ENCODE measurements at regions not wholly inside any gene's neighbourhood (a gene's known extent, or its start where the extent isn't known, plus 50 kb on each side); places are given as distances from the start of the nearest gene placed in this dataset.
A peak's percentile ranks its signal among the peaks of the same experiment; 100 is the strongest.

- Histone ChIP-seq H3K4me1 (no peaks in the 10 kb centered on the region), H3K9me3 (no peaks in the 10 kb centered on the region), H3K27ac (no peak overlapping the region), H3K27me3 (no peaks in the 10 kb centered on the region), H3K36me3 (ENCODE audit: low read depth, missing control alignments) (no peaks in the 10 kb centered on the region), H3K4me3 (no peak overlapping the region)
- intact Hi-C loops (cut with DNase I; ENCODE audit: low total_unique reads): no loop called here
- 86 to 87% methylated on average over 3 of the region's 3 CpGs for WGBS, 2 donors
- TF ChIP-seq POLR2A (IDR thresholded peaks at IDR 0.05): no peak
- TF ChIP-seq CTCF (IDR thresholded peaks at IDR 0.05): no peak
- DNase-seq: no peak
Measured at GRCh38 chr14:61847861-61848260, 85.6 kb downstream of the SNAPC1 start.

- Histone ChIP-seq H3K36me3 (ENCODE audit: low read depth, missing control alignments) (no peaks in the 10 kb centered on the region), H3K4me3 (no peak overlapping the region), H3K4me1 (no peaks in the 10 kb centered on the region), H3K27ac (no peak overlapping the region), H3K27me3 (no peaks in the 10 kb centered on the region), H3K9me3 (no peaks in the 10 kb centered on the region)
- intact Hi-C loops (cut with DNase I; ENCODE audit: low total_unique reads): no loop called here
- TF ChIP-seq POLR2A (IDR thresholded peaks at IDR 0.05): no peak
- TF ChIP-seq CTCF (IDR thresholded peaks at IDR 0.05): no peak
- DNase-seq: no peak
Measured at GRCh38 chr14:61854898-61855297, 92.7 kb downstream of the SNAPC1 start.

- H3K27me3 ChIP-seq: no peaks in the 10 kb centered on the region
- no peak overlapping the region for H3K4me3 ChIP-seq
- no peaks in the 10 kb centered on the region for H3K4me1 ChIP-seq
- peak; percentile 72 for DNase-seq
- no peaks in the 10 kb centered on the region for H3K9me3 ChIP-seq
- WGBS, 2 donors: 48 to 67% methylated on average over 1 of the region's 1 CpG
- intact Hi-C loops (cut with DNase I; ENCODE audit: low total_unique reads): no loop called here
- TF ChIP-seq POLR2A (IDR thresholded peaks at IDR 0.05) (no peak), CTCF (IDR thresholded peaks at IDR 0.05) (peak; percentile 35 to 73 (median 63))
- no peak overlapping the region for H3K27ac ChIP-seq
- H3K36me3 ChIP-seq (ENCODE audit: low read depth, missing control alignments): no peaks in the 10 kb centered on the region
Measured at GRCh38 chr14:61860294-61860918, 98.2 kb downstream of the SNAPC1 start.

- no peaks in the 10 kb centered on the region for H3K9me3 ChIP-seq
- H3K27me3 ChIP-seq: no peaks in the 10 kb centered on the region
- H3K4me1 ChIP-seq: no peaks in the 10 kb centered on the region
- DNase-seq: no peak
- H3K27ac ChIP-seq: no peak overlapping the region
- intact Hi-C loops (cut with DNase I; ENCODE audit: low total_unique reads): no loop called here
- no peaks in the 10 kb centered on the region for H3K36me3 ChIP-seq (ENCODE audit: low read depth, missing control alignments)
- H3K4me3 ChIP-seq: no peak overlapping the region
- 75 to 76% methylated on average over 7 of the region's 7 CpGs for WGBS, 2 donors
- TF ChIP-seq CTCF (IDR thresholded peaks at IDR 0.05) (no peak), POLR2A (IDR thresholded peaks at IDR 0.05) (no peak)
Measured at GRCh38 chr14:61861320-61861865, 99.2 kb downstream of the SNAPC1 start.

- H3K4me3 ChIP-seq: peak overlapping the region; percentile 42 to 57
- peak; percentile 46 for DNase-seq
- H3K27me3 ChIP-seq: no peaks in the 10 kb centered on the region
- no peak overlapping the region for H3K27ac ChIP-seq
- no peak for TF ChIP-seq CTCF (IDR thresholded peaks at IDR 0.05)
- TF ChIP-seq POLR2A (IDR thresholded peaks at IDR 0.05): no peak
- no peaks in the 10 kb centered on the region for H3K4me1 ChIP-seq
- no peaks in the 10 kb centered on the region for H3K36me3 ChIP-seq (ENCODE audit: low read depth, missing control alignments)
- no peaks in the 10 kb centered on the region for H3K9me3 ChIP-seq
- WGBS, 2 donors: 39 to 77% methylated on average over 23 to 41 of the region's 43 CpGs
- intact Hi-C loops (cut with DNase I; ENCODE audit: low total_unique reads): no loop called here
Measured at GRCh38 chr14:61864329-61864898, 102.2 kb downstream of the SNAPC1 start.

All from testis (tissue), 2 donors.